ENCODE measurements at regions not wholly inside any gene's neighbourhood (a gene's known extent, or its start where the extent isn't known, plus 50 kb on each side); places are given as distances from the start of the nearest gene placed in this dataset.

- no peak for FAIRE-seq
- no peak for TF ChIP-seq SIX5 (IDR thresholded peaks at IDR 0.05; ENCODE audit: low read depth, low read length, severe bottlenecking)
- TF ChIP-seq NBN (IDR thresholded peaks at IDR 0.05) = no peak
- no peak for TF ChIP-seq ZNF384 (IDR thresholded peaks at IDR 0.05; ENCODE audit: borderline replicate concordance, low read depth, low read length)
- no peak for TF ChIP-seq SMARCA5 (IDR thresholded peaks at IDR 0.05)
- RAD21 ChIA-PET (ENCODE audit: unreplicated experiment) = no interaction called here
- 28% methylated on average over 3 of the region's 3 CpGs for WGBS (ENCODE audit: insufficient coverage, insufficient replicate concordance, low lambda C conversion rate, missing lambda C conversion rate)
- no TSS peak for BruUV-seq (replicated peaks)
- SMC1A ChIA-PET (ENCODE audit: uncharacterized antibody, unreplicated experiment) = interaction anchor here (0.7 to 1.4 kb wide), 4 partner anchors 13 to 636 kb away, joined by 3 to 4 read pairs (median 4); no protein-coding TSS in a partner anchor
- POLR2A ChIA-PET = no interaction called here
- no peak overlapping the region for H3K4me3 ChIP-seq
- H3K9ac ChIP-seq (ENCODE audit: control insufficient read depth, insufficient read depth, low read length) = no peak overlapping the region
- H3K4me1 ChIP-seq (ENCODE audit: control insufficient read depth, insufficient read depth, low read length) = no peaks in the 10 kb centered on the region
- no peak overlapping the region for H3K4me2 ChIP-seq (ENCODE audit: control insufficient read depth, insufficient read depth)
- no peak overlapping the region for H3K27ac ChIP-seq (ENCODE audit: control insufficient read depth, insufficient read depth)
- no peaks in the 10 kb centered on the region for H3K9me3 ChIP-seq (replicated peaks; ENCODE audit: control insufficient read depth, insufficient read depth, low read length)
- in situ Hi-C loops (cut with MboI) = no loop called here
- H3K36me3 ChIP-seq (ENCODE audit: control insufficient read depth in 2 of 2, insufficient read depth in 2 of 2, low read length in 1 of 2) = no peaks in the 10 kb centered on the region
- intact Hi-C loops (cut with micrococcal nuclease; ENCODE audit: unreplicated experiment) = no loop called here
- CTCF ChIA-PET = interaction anchor here (0.9 to 1.6 kb wide), 3 partner anchors 30 to 344 kb away, joined by 3 to 9 read pairs (median 7); no protein-coding TSS in a partner anchor
- H3K79me2 ChIP-seq (ENCODE audit: control insufficient read depth, insufficient read depth, low read length) = no peaks in the 10 kb centered on the region
- DNase-seq (ENCODE audit: low read depth, low spot score) = no peak
- H4K20me1 ChIP-seq (ENCODE audit: control insufficient read depth, insufficient read depth) = no peaks in the 10 kb centered on the region
- peaks cover 0 to 2% of the 10 kb centered on the region in 2 experiments; a peak in 1 of 4 replicates for H3K27me3 ChIP-seq (replicated peaks in 1 of 2; ENCODE audit: control insufficient read depth in 2 of 2, insufficient read depth in 2 of 2, low read length in 1 of 2)
- peak; percentile 17 for ATAC-seq
- no peak overlapping the region for H2AFZ ChIP-seq (ENCODE audit: control insufficient read depth, low read depth, low read length)
These were observed 131.6 kb upstream of the DNAJC10 start for GRCh38 chr2:182584462-182584861.

DNA sequence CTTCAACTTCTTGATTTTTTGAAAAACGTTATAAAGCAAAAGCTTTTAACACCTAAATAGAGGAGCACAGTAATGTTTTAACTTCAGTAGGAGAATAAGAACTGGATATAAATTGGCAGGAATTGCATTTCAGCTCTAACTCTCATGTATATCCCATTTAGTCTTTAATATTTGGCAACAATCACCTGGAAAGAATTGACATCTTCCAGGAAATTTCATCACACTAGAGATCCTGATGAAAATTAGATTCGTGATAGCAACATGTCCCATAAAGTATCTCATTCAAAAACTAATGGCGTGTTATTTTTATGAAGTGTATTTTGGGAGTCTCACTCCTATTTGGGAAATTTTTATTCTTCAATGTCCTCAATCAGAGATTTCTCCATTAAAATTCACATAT is 131.1 kb upstream of the DNAJC10 start:
- H3K4me3 ChIP-seq = no peak overlapping the region
- no TSS peak for BruUV-seq (replicated peaks)
- no peak overlapping the region for H3K4me2 ChIP-seq (ENCODE audit: control insufficient read depth, insufficient read depth)
- H3K36me3 ChIP-seq (ENCODE audit: control insufficient read depth in 2 of 2, insufficient read depth in 2 of 2, low read length in 1 of 2) = no peaks in the 10 kb centered on the region
- H2AFZ ChIP-seq (ENCODE audit: control insufficient read depth, low read depth, low read length) = no peak overlapping the region
- in situ Hi-C loops (cut with MboI) = no loop called here
- intact Hi-C loops (cut with micrococcal nuclease; ENCODE audit: unreplicated experiment) = loop anchor here (5.0 kb wide), 2 partner anchors 343 to 398 kb away; no protein-coding TSS in a partner anchor
- TF ChIP-seq ZNF384 (IDR thresholded peaks at IDR 0.05; ENCODE audit: borderline replicate concordance, low read depth, low read length) = no peak
- TF ChIP-seq, protein P1, sequence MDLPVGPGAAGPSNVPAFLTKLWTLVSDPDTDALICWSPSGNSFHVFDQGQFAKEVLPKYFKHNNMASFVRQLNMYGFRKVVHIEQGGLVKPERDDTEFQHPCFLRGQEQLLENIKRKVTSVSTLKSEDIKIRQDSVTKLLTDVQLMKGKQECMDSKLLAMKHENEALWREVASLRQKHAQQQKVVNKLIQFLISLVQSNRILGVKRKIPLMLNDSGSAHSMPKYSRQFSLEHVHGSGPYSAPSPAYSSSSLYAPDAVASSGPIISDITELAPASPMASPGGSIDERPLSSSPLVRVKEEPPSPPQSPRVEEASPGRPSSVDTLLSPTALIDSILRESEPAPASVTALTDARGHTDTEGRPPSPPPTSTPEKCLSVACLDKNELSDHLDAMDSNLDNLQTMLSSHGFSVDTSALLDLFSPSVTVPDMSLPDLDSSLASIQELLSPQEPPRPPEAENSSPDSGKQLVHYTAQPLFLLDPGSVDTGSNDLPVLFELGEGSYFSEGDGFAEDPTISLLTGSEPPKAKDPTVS (IDR thresholded peaks at IDR 0.05; ENCODE audit: low read depth, low read length) = no peak
- no peak for TF ChIP-seq RB1 (IDR thresholded peaks at IDR 0.05; ENCODE audit: borderline replicate concordance)
- TF ChIP-seq ASH2L (IDR thresholded peaks at IDR 0.05; ENCODE audit: borderline replicate concordance, low read depth) = no peak
- TF ChIP-seq SREBF1 (IDR thresholded peaks at IDR 0.05; ENCODE audit: low read length) = no peak
- TF ChIP-seq POLR2AphosphoS5 (IDR thresholded peaks at IDR 0.05; ENCODE audit: low read length) = no peak
- TF ChIP-seq, protein P2, sequence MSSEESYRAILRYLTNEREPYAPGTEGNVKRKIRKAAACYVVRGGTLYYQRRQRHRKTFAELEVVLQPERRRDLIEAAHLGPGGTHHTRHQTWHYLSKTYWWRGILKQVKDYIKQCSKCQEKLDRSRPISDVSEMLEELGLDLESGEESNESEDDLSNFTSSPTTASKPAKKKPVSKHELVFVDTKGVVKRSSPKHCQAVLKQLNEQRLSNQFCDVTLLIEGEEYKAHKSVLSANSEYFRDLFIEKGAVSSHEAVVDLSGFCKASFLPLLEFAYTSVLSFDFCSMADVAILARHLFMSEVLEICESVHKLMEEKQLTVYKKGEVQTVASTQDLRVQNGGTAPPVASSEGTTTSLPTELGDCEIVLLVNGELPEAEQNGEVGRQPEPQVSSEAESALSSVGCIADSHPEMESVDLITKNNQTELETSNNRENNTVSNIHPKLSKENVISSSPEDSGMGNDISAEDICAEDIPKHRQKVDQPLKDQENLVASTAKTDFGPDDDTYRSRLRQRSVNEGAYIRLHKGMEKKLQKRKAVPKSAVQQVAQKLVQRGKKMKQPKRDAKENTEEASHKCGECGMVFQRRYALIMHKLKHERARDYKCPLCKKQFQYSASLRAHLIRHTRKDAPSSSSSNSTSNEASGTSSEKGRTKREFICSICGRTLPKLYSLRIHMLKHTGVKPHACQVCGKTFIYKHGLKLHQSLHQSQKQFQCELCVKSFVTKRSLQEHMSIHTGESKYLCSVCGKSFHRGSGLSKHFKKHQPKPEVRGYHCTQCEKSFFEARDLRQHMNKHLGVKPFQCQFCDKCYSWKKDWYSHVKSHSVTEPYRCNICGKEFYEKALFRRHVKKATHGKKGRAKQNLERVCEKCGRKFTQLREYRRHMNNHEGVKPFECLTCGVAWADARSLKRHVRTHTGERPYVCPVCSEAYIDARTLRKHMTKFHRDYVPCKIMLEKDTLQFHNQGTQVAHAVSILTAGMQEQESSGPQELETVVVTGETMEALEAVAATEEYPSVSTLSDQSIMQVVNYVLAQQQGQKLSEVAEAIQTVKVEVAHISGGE (CRISPR knock-in tag; IDR thresholded peaks at IDR 0.05) = no peak
- TF ChIP-seq MAX (IDR thresholded peaks at IDR 0.05; ENCODE audit: low read depth, low read length) = no peak
- TF ChIP-seq BCL11A (IDR thresholded peaks at IDR 0.05; ENCODE audit: low read depth, low read length) = no peak
- TF ChIP-seq STAT3 (IDR thresholded peaks at IDR 0.05; ENCODE audit: low read depth, low read length) = no peak
- RAD21 ChIA-PET (ENCODE audit: unreplicated experiment) = no interaction called here
- peaks cover 0 to 2% of the 10 kb centered on the region in 2 experiments; a peak in 1 of 4 replicates for H3K27me3 ChIP-seq (replicated peaks in 1 of 2; ENCODE audit: control insufficient read depth in 2 of 2, insufficient read depth in 2 of 2, low read length in 1 of 2)
- no peak for DNase-seq (ENCODE audit: low read depth, low spot score)
- WGBS (ENCODE audit: insufficient coverage, insufficient replicate concordance, low lambda C conversion rate, missing lambda C conversion rate) = 11% methylated on average over 3 of the region's 3 CpGs
- CTCF ChIA-PET = interaction anchor here (1.3 to 1.6 kb wide), 2 partner anchors 64 to 344 kb away, joined by 7 to 9 read pairs; no protein-coding TSS in a partner anchor
- H4K20me1 ChIP-seq (ENCODE audit: control insufficient read depth, insufficient read depth) = no peaks in the 10 kb centered on the region
- H3K27ac ChIP-seq (ENCODE audit: control insufficient read depth, insufficient read depth) = no peak overlapping the region
- FAIRE-seq = no peak
- POLR2A ChIA-PET = no interaction called here
- no peaks in the 10 kb centered on the region for H3K4me1 ChIP-seq (ENCODE audit: control insufficient read depth, insufficient read depth, low read length)
- no peak for ATAC-seq
- SMC1A ChIA-PET (ENCODE audit: uncharacterized antibody, unreplicated experiment) = interaction anchor here (0.7 to 1.4 kb wide), 4 partner anchors 14 to 636 kb away, joined by 3 to 4 read pairs (median 4); no protein-coding TSS in a partner anchor
- no peaks in the 10 kb centered on the region for H3K79me2 ChIP-seq (ENCODE audit: control insufficient read depth, insufficient read depth, low read length)
- H3K9ac ChIP-seq (ENCODE audit: control insufficient read depth, insufficient read depth, low read length) = no peak overlapping the region
- H3K9me3 ChIP-seq (replicated peaks; ENCODE audit: control insufficient read depth, insufficient read depth, low read length) = no peaks in the 10 kb centered on the region

All from GM12878 (cell line).